NB4 (cell line): ENCODE measurements at regions not wholly inside any gene's neighbourhood (a gene's known extent, or its start where the extent isn't known, plus 50 kb on each side); places are given as distances from the start of the nearest gene placed in this dataset.

Experiments
- POLR2A ChIP-seq: IDR thresholded peaks from 2 replicates; pipeline ENCODE4 v1.6.1; 2011; ENCODE audit warnings: mild to moderate bottlenecking; ENCODE audit not compliant: insufficient read length; ENCODE audit errors: extremely low read depth
- TF ChIP-seq, protein P1 (sequence below): IDR thresholded peaks from one replicate; pipeline ENCODE4 v1.5.1; 2012; ENCODE audit warnings: low read depth, low read length
- TF ChIP-seq, protein P2 (sequence below): IDR thresholded peaks from 2 replicates; pipeline ENCODE4 v1.6.1; 2011; ENCODE audit warnings: low read depth, low read length

DNA sequence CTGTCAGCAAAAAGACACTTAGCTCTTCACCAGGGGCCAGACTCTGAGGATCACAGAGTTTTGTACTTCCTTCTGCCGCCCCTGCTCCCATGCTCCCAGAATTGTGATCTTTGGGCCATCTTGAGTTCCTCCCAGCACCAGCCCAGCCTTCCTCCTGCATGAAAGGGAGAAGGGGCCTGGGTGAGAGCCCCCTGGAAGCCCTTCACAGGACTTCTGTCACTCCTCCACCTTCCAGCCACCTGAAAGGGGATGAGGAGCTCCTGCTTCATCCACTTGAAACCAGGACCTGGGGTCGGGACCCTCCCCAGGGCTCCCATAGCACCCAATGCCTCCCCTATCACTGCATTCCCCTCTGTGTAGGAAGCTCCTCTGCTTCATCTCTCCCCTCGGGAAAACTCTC is 174.2 kb downstream of the BUD13 start:
- TF ChIP-seq, protein P1, sequence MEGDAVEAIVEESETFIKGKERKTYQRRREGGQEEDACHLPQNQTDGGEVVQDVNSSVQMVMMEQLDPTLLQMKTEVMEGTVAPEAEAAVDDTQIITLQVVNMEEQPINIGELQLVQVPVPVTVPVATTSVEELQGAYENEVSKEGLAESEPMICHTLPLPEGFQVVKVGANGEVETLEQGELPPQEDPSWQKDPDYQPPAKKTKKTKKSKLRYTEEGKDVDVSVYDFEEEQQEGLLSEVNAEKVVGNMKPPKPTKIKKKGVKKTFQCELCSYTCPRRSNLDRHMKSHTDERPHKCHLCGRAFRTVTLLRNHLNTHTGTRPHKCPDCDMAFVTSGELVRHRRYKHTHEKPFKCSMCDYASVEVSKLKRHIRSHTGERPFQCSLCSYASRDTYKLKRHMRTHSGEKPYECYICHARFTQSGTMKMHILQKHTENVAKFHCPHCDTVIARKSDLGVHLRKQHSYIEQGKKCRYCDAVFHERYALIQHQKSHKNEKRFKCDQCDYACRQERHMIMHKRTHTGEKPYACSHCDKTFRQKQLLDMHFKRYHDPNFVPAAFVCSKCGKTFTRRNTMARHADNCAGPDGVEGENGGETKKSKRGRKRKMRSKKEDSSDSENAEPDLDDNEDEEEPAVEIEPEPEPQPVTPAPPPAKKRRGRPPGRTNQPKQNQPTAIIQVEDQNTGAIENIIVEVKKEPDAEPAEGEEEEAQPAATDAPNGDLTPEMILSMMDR = no peak
- no peak for TF ChIP-seq POLR2A
- TF ChIP-seq, protein P2, sequence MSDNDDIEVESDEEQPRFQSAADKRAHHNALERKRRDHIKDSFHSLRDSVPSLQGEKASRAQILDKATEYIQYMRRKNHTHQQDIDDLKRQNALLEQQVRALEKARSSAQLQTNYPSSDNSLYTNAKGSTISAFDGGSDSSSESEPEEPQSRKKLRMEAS = no peak
